Naive thymus-derived CD4-positive, alpha-beta T cell (primary cell): ENCODE measurements at regions not wholly inside any gene's neighbourhood (a gene's known extent, or its start where the extent isn't known, plus 50 kb on each side); places are given as distances from the start of the nearest gene placed in this dataset.
A peak's percentile ranks its signal among the peaks of the same experiment; 100 is the strongest.

ENCODE experiments used
- ATAC-seq: fragments of 150-1000 bp; cut with Tn5 transposase; 2 replicates; pipeline ENCODE4 v1.10.0; 2021; ENCODE audit warnings: mild to moderate bottlenecking, moderate library complexity
- CTCF ChIA-PET: fragments of 350-600 bp; sonication (Branson Sonifier 250); formaldehyde crosslinking; loops from one replicate; lab custom pipeline; 2021; ENCODE audit warnings: antibody characterized with exemption; lab: Charles Lee
- POLR2A ChIA-PET: fragments of 350-600 bp; sonication (Branson Sonifier 250); formaldehyde crosslinking; loops from one replicate; lab custom pipeline; 2021; ENCODE audit warnings: antibody characterized with exemption, inconsistent platforms; lab: Charles Lee
- DNase-seq, 9 donors: peaks; one replicate each; pipeline versions ENCODE4 v3.0.0 to v3.0.0-alpha.2; 2020 to 2022; ENCODE audit warnings: mixed read lengths in 1 of 9
- H3K27ac ChIP-seq: one replicate; pipeline ENCODE4 v1.7.0; 2013; ENCODE audit warnings: mild to moderate bottlenecking, low read depth, low read length, moderate library complexity
- H3K27me3 ChIP-seq, 2 donors: one replicate each; pipeline ENCODE4 v1.7.0; 2013; ENCODE audit warnings: low read length in 2 of 2, mild to moderate bottlenecking in 2 of 2, moderate library complexity in 2 of 2; ENCODE audit not compliant: control insufficient read depth in 2 of 2, insufficient read depth in 2 of 2
- H3K36me3 ChIP-seq, 3 experiments: 1 replicate in 2 of 3; 2 replicates in 1 of 3; pipeline ENCODE4 v1.7.0; 2013; ENCODE audit warnings: low read length in 3 of 3, mild to moderate bottlenecking in 3 of 3, moderate library complexity in 1 of 3; ENCODE audit not compliant: insufficient read depth in 3 of 3, control insufficient read depth in 2 of 3
- H3K4me1 ChIP-seq, 2 donors: one replicate each; pipeline ENCODE4 v1.7.0; 2013; ENCODE audit warnings: low read length in 2 of 2, mild to moderate bottlenecking in 2 of 2, moderate library complexity in 1 of 2; ENCODE audit not compliant: control insufficient read depth in 2 of 2, insufficient read depth in 2 of 2
- H3K4me3 ChIP-seq: 2 replicates; pipeline ENCODE4 v1.7.0; 2013; ENCODE audit warnings: mild to moderate bottlenecking, low read length
- H3K9me3 ChIP-seq, 3 experiments: 1 replicate in 2 of 3; 2 replicates in 1 of 3; pipeline ENCODE4 v1.7.0; 2013; ENCODE audit warnings: low read length in 3 of 3; ENCODE audit not compliant: control insufficient read depth in 2 of 3
- H3K27ac Mint-ChIP-seq, 9 donors: one replicate each; pipeline ENCODE4 v1.8.0; 2020 to 2022; ENCODE audit warnings: mixed read lengths in 9 of 9, mild to moderate bottlenecking in 8 of 9, moderate library complexity in 5 of 9, inconsistent platforms in 2 of 9
- H3K27me3 Mint-ChIP-seq, 5 donors: one replicate each; pipeline ENCODE4 v1.8.0; 2021 to 2022; ENCODE audit warnings: mixed read lengths in 5 of 5, mild to moderate bottlenecking in 1 of 5
- H3K36me3 Mint-ChIP-seq, 5 donors: one replicate each; pipeline ENCODE4 v1.8.0; 2020 to 2022; ENCODE audit warnings: mixed read lengths in 5 of 5, mild to moderate bottlenecking in 3 of 5, inconsistent platforms in 1 of 5
- H3K4me1 Mint-ChIP-seq, 7 donors: one replicate each; pipeline ENCODE4 v1.8.0; 2020 to 2022; ENCODE audit warnings: mixed read lengths in 7 of 7, mild to moderate bottlenecking in 3 of 7, inconsistent platforms in 1 of 7
- H3K4me3 Mint-ChIP-seq, 10 donors: one replicate each; pipeline ENCODE4 v1.8.0; 2020 to 2022; ENCODE audit warnings: mild to moderate bottlenecking in 10 of 10, mixed read lengths in 10 of 10, moderate library complexity in 6 of 10, inconsistent platforms in 2 of 10
- H3K9me3 Mint-ChIP-seq, 11 donors: one replicate each; pipeline ENCODE4 v1.8.0; 2020 to 2022; ENCODE audit warnings: mixed read lengths in 11 of 11, mild to moderate bottlenecking in 4 of 11, inconsistent platforms in 1 of 11, moderate library complexity in 1 of 11
- intact Hi-C, 2 donors: fragments of 100-400 bp; cut with micrococcal nuclease; formaldehyde crosslinking; loops; one replicate each; pipeline ENCODE4 v1.15.1; 2023

DNA sequence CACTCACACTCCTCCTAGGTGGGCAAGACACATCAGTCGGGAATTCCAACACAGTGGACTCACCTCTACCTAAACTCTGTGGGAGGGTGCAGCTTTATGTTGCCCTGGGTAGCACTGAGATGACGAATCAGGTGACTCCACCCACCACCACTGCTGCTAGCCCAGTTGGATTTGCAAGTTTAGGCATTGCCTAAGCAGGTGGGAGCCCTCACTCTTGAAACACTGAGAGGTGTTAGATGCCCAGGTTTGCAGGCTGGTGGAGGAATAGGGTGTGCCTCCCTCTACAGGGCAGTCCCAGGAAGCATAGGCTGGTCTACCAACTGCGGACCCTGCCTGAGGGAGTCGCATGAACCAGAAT, 708.9 kb downstream of the POM121L12 start:
- no peaks in the 10 kb centered on the region for H3K36me3 ChIP-seq
- intact Hi-C loops, result no loop called here
- H3K27me3 ChIP-seq, result no peaks in the 10 kb centered on the region
- Mint-ChIP-seq H3K36me3 (peaks cover 0 to 5% (median 3%) of the 10 kb centered on the region in 5 donors), H3K27ac (no peak overlapping the region), H3K4me3 (no peak overlapping the region), H3K9me3 (peaks cover 5 to 63% (median 24%) of the 10 kb centered on the region in 11 donors), H3K4me1 (no peaks in the 10 kb centered on the region), H3K27me3 (no peaks in the 10 kb centered on the region)
- DNase-seq (no peak), ATAC-seq (no peak)
- H3K4me1 ChIP-seq, result no peaks in the 10 kb centered on the region
- POLR2A ChIA-PET, result no interaction called here
- H3K9me3 ChIP-seq, result no peaks in the 10 kb centered on the region
- no peak overlapping the region for H3K27ac ChIP-seq
- no peak overlapping the region for H3K4me3 ChIP-seq
- CTCF ChIA-PET, result no interaction called here

GRCh38 chr7:53756946-53757345, 721.5 kb downstream of the POM121L12 start:
- Histone ChIP-seq H3K36me3 (no peaks in the 10 kb centered on the region), H3K4me1 (no peaks in the 10 kb centered on the region), H3K4me3 (no peak overlapping the region), H3K27me3 (no peaks in the 10 kb centered on the region), H3K9me3 (no peaks in the 10 kb centered on the region), H3K27ac (no peak overlapping the region)
- Mint-ChIP-seq H3K4me3 (no peak overlapping the region), H3K36me3 (no peaks in the 10 kb centered on the region), H3K9me3 (peaks cover 0 to 36% (median 8%) of the 10 kb centered on the region in 11 donors), H3K4me1 (no peaks in the 10 kb centered on the region), H3K27me3 (no peaks in the 10 kb centered on the region), H3K27ac (no peak overlapping the region)
- no peak for DNase-seq
- ChIA-PET POLR2A (no interaction called here), CTCF (no interaction called here)
- no peak for ATAC-seq
- intact Hi-C loops, result no loop called here

DNA sequence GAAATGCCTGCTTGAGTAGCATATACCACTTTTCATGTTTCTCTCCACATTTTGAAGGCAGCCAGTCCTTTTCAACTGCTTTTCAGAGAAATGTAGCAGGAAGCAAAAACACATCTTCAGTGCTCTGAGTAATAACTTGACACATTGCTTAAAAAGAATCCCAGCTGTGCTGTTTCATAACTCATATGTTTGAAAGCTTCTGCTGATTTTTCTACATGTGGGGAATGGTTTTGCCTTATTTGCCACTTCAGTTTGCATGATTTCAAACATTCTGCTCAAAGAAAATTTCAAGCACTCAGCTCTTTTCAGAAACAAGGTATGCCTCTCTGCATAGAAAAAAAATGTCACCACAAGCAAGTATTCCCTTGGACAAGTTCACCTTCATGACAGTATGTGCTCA, 732.8 kb downstream of the POM121L12 start:
- H3K27ac Mint-ChIP-seq, result peak overlapping the region in 1 of 9 donors; percentile 37
- H3K4me1 ChIP-seq, result no peaks in the 10 kb centered on the region
- no peak overlapping the region for H3K27ac ChIP-seq
- H3K4me3 Mint-ChIP-seq, result no peak overlapping the region
- intact Hi-C loops, result no loop called here
- no peaks in the 10 kb centered on the region for H3K36me3 ChIP-seq
- no peak overlapping the region for H3K4me3 ChIP-seq
- DNase-seq (no peak), ATAC-seq (no peak)
- ChIA-PET CTCF (no interaction called here), POLR2A (no interaction called here)
- H3K36me3 Mint-ChIP-seq, result peaks cover 0 to 5% (median 0%) of the 10 kb centered on the region in 5 donors
- no peaks in the 10 kb centered on the region for H3K27me3 Mint-ChIP-seq
- peaks cover 8 to 64% (median 35%) of the 10 kb centered on the region in 11 donors for H3K9me3 Mint-ChIP-seq
- H3K27me3 ChIP-seq, result no peaks in the 10 kb centered on the region
- no peaks in the 10 kb centered on the region for H3K4me1 Mint-ChIP-seq
- H3K9me3 ChIP-seq, result no peaks in the 10 kb centered on the region

GRCh38 chr7:53771701-53772100, 736.3 kb downstream of the POM121L12 start:
- H3K9me3 Mint-ChIP-seq, result peaks cover 7 to 47% (median 21%) of the 10 kb centered on the region in 11 donors
- no peak overlapping the region for H3K4me3 ChIP-seq
- intact Hi-C loops, result no loop called here
- H3K36me3 Mint-ChIP-seq, result peaks cover 0 to 5% (median 0%) of the 10 kb centered on the region in 5 donors
- no peak for ATAC-seq
- no peak for DNase-seq
- no peaks in the 10 kb centered on the region for H3K27me3 Mint-ChIP-seq
- no peak overlapping the region for H3K27ac ChIP-seq
- no peak overlapping the region for H3K27ac Mint-ChIP-seq
- H3K27me3 ChIP-seq, result no peaks in the 10 kb centered on the region
- no peaks in the 10 kb centered on the region for H3K9me3 ChIP-seq
- ChIA-PET CTCF (no interaction called here), POLR2A (no interaction called here)
- no peak overlapping the region for H3K4me3 Mint-ChIP-seq
- no peaks in the 10 kb centered on the region for H3K4me1 ChIP-seq
- H3K4me1 Mint-ChIP-seq, result no peaks in the 10 kb centered on the region
- no peaks in the 10 kb centered on the region for H3K36me3 ChIP-seq

DNA sequence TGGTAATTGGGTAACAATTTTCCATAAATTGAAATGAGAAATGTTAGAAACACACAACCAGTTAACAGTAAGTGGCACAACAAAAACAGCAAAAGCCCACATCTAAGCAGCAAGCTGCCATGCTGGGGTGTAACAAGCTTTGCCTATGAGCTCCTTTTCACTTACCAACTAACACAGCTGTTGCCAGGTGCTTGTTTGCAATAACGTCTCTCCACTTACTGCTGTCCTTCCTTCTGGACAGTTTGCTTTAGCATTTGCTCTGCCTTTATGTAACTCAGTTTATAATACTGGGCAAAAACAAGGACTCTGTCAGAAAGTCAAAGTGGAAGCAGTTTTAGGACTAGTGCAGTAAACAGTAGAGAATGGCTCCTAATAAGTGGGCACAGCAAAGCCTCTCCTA, 740.9 kb downstream of the POM121L12 start:
- H3K4me1 Mint-ChIP-seq, result no peaks in the 10 kb centered on the region
- H3K27ac Mint-ChIP-seq, result no peak overlapping the region

DNA sequence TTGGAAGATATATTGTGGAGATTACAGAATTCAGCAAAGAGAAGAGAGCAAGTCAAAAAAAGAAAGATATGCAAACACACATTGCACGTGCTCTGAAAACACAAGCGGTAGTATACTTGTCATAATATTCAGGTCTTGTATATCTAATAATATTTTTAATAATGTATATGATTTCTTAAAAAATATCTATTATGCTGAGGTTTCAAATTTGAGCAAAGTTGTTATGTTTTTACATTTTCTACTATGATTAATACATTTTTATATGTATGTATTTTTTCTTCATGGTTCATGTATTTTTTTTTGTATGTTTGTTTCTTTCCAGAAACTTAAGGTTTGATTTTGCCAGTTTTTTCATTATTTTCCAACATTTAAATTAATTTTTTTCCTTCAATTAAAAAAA, 752.4 kb upstream of the VSTM2A start:
- no peak overlapping the region for H3K27ac Mint-ChIP-seq
- H3K4me1 Mint-ChIP-seq, result no peaks in the 10 kb centered on the region
- no peaks in the 10 kb centered on the region for H3K36me3 Mint-ChIP-seq
- ChIA-PET POLR2A (no interaction called here), CTCF (no interaction called here)
- intact Hi-C loops, result no loop called here
- Histone ChIP-seq H3K4me3 (no peak overlapping the region), H3K27me3 (no peaks in the 10 kb centered on the region), H3K27ac (no peak overlapping the region), H3K4me1 (no peaks in the 10 kb centered on the region), H3K9me3 (peaks cover 0 to 15% (median 0%) of the 10 kb centered on the region in 3 experiments), H3K36me3 (no peaks in the 10 kb centered on the region)
- H3K4me3 Mint-ChIP-seq, result no peak overlapping the region
- no peak for ATAC-seq
- H3K27me3 Mint-ChIP-seq, result no peaks in the 10 kb centered on the region
- DNase-seq, result no peak
- peaks cover 0 to 25% (median 10%) of the 10 kb centered on the region in 11 donors for H3K9me3 Mint-ChIP-seq

More for the DNA sequence above, 740.9 kb downstream of the POM121L12 start:
- H3K27me3 Mint-ChIP-seq, result no peaks in the 10 kb centered on the region
- H3K9me3 Mint-ChIP-seq, result peaks cover 0 to 18% (median 9%) of the 10 kb centered on the region in 11 donors
- no peaks in the 10 kb centered on the region for H3K27me3 ChIP-seq
- CTCF ChIA-PET, result no interaction called here
- ATAC-seq (no peak), DNase-seq (no peak)
- no peaks in the 10 kb centered on the region for H3K36me3 Mint-ChIP-seq
- H3K4me3 ChIP-seq, result no peak overlapping the region
- intact Hi-C loops, result no loop called here
- no peak overlapping the region for H3K4me3 Mint-ChIP-seq
- no peaks in the 10 kb centered on the region for H3K36me3 ChIP-seq
- H3K9me3 ChIP-seq, result no peaks in the 10 kb centered on the region
- H3K27ac ChIP-seq, result no peak overlapping the region
- H3K4me1 ChIP-seq, result no peaks in the 10 kb centered on the region
- POLR2A ChIA-PET, result no interaction called here

- no peaks in the 10 kb centered on the region for H3K4me1 Mint-ChIP-seq
- intact Hi-C loops, result no loop called here
- Histone ChIP-seq H3K36me3 (no peaks in the 10 kb centered on the region), H3K4me3 (no peak overlapping the region), H3K4me1 (no peaks in the 10 kb centered on the region), H3K9me3 (peaks cover 0 to 16% (median 0%) of the 10 kb centered on the region in 3 experiments), H3K27ac (no peak overlapping the region), H3K27me3 (no peaks in the 10 kb centered on the region)
- ChIA-PET CTCF (no interaction called here), POLR2A (no interaction called here)
- H3K36me3 Mint-ChIP-seq, result peaks cover 0 to 5% (median 0%) of the 10 kb centered on the region in 5 donors
- H3K27ac Mint-ChIP-seq, result no peak overlapping the region
- H3K27me3 Mint-ChIP-seq, result no peaks in the 10 kb centered on the region
- DNase-seq (no peak), ATAC-seq (no peak)
- peaks cover 1 to 48% (median 13%) of the 10 kb centered on the region in 11 donors for H3K9me3 Mint-ChIP-seq
- H3K4me3 Mint-ChIP-seq, result no peak overlapping the region
These were observed 747.4 kb upstream of the VSTM2A start for GRCh38 chr7:53794816-53795215.
